Inferior parietal cortex (tissue), 1 donor: ENCODE measurements at regions not wholly inside any gene's neighbourhood (a gene's known extent, or its start where the extent isn't known, plus 50 kb on each side); places are given as distances from the start of the nearest gene placed in this dataset.

Experiments used
- DNase-seq: peaks from one replicate; pipeline ENCODE4 v3.0.0-alpha.2; 2016; ENCODE audit errors: extremely low spot score

- no peak for DNase-seq
Observed at GRCh38 chr1:55547405-55547804, 332.2 kb upstream of the USP24 start.

GRCh38 chr1:55546553-55546952 lies 331.4 kb upstream of the USP24 start:
- DNase-seq, result no peak

- DNase-seq, result no peak
Observed at GRCh38 chr1:55544826-55545225, 329.7 kb upstream of the USP24 start.

- DNase-seq, result no peak
Observed at GRCh38 chr1:55542901-55543504, 327.8 kb upstream of the USP24 start.

GRCh38 chr1:55541296-55541695 lies 326.1 kb upstream of the USP24 start:
- DNase-seq, result no peak

- DNase-seq, result peak; percentile 25
Observed at GRCh38 chr1:55539652-55540512, 324.7 kb upstream of the USP24 start.

GRCh38 chr1:55538428-55538827 lies 323.3 kb upstream of the USP24 start:
- DNase-seq, result no peak

GRCh38 chr1:55536545-55536865 lies 321.3 kb upstream of the USP24 start:
- DNase-seq, result no peak

GRCh38 chr1:55535724-55536544 lies 320.8 kb upstream of the USP24 start:
- no peak for DNase-seq

- DNase-seq, result no peak
Observed at GRCh38 chr1:55534565-55535121, 319.5 kb upstream of the USP24 start.

GRCh38 chr1:55531644-55532043 lies 316.5 kb upstream of the USP24 start:
- DNase-seq, result no peak

- DNase-seq, result no peak
Observed at GRCh38 chr1:55530749-55531478, 315.8 kb upstream of the USP24 start.

- DNase-seq, result no peak
Observed at GRCh38 chr1:55529017-55529416, 313.9 kb upstream of the USP24 start.

GRCh38 chr1:55527831-55528230 lies 312.7 kb upstream of the USP24 start:
- no peak for DNase-seq

- no peak for DNase-seq
Observed at GRCh38 chr1:55526716-55527115, 311.6 kb upstream of the USP24 start.

GRCh38 chr1:55524006-55524405 lies 308.8 kb upstream of the USP24 start:
- DNase-seq, result no peak

GRCh38 chr1:55522982-55523381 lies 307.8 kb upstream of the USP24 start:
- no peak for DNase-seq

- DNase-seq, result no peak
Observed at GRCh38 chr1:55522353-55522903, 307.3 kb upstream of the USP24 start.

GRCh38 chr1:55520861-55521260 lies 305.7 kb upstream of the USP24 start:
- no peak for DNase-seq

- no peak for DNase-seq
Observed at GRCh38 chr1:55519937-55520683, 304.9 kb upstream of the USP24 start.

GRCh38 chr1:55519276-55519675 lies 304.1 kb upstream of the USP24 start:
- DNase-seq, result no peak
